ENCODE measurements at regions not wholly inside any gene's neighbourhood (a gene's known extent, or its start where the extent isn't known, plus 50 kb on each side); places are given as distances from the start of the nearest gene placed in this dataset.

- TF ChIP-seq POLR2A (IDR thresholded peaks at IDR 0.05; ENCODE audit: low read length) (no peak), GATA1 (IDR thresholded peaks at IDR 0.05; ENCODE audit: low read depth, low read length) (no peak)
Observed at GRCh38 chr2:57542081-57542480, 504.5 kb upstream of the VRK2 start.

All from erythroblast (primary cell).